Activated CD8-positive, alpha-beta memory T cell treated with anti-CD3 and anti-CD28 coated beads, Interleukin-2, amount 50 U/mL, for 24 hours (primary cell): ENCODE measurements at regions not wholly inside any gene's neighbourhood (a gene's known extent, or its start where the extent isn't known, plus 50 kb on each side); places are given as distances from the start of the nearest gene placed in this dataset.

Source experiments
- DNase-seq: peaks from one replicate; pipeline ENCODE4 v3.0.0-alpha.2; 2020; ENCODE audit errors: extremely low read depth

DNA sequence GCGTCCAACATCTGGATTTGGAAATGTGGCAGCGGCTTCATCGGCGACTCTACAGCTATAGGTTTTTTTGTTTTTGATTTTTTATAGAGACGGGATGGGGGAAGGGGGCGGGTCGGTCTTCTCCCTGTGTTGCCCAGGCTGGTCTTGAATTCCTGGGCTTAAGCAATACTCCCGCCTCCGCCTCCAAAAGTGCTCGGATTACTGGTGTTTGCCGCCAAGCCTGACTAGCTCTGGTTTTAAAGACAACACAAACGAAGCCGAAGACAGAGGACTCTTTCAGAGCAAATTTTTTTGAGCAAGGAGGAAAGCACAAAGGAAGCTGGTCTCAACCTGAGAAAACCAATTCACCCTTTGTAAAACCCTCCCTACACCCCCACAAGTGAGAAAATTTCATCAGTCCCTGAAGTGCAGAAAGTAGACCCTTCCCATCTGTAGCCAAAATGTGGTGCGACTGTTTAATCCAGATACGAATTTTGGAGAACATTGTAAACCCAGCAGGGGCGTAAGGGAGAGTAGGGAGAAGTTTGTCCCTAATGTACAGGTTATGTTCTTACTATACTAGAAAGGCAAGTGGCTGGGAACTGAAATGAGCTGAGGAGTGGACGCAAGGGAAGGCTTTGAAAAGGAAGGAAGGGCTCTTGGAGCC, 185.9 kb downstream of the TRIM27 start:
- no peak for DNase-seq

DNA sequence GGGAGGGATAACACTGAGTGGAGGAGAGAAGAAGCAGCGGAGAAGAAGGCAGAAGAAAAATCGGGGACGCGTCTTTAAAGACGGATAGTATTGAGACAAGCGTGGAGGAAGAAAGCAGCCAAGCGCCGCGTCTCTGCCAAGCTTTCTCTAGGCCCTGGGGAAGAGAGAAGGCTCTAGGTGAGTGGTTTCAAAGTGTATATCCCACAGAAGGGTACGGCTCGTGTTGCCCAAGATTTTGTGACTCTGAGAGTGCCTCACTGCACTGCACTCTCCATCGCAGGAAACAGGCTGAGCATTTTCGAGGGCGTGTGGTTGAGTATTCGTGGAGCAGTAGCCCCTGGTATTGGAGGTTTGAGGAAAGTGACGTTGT, 185.4 kb downstream of the TRIM27 start:
- DNase-seq: no peak

DNA sequence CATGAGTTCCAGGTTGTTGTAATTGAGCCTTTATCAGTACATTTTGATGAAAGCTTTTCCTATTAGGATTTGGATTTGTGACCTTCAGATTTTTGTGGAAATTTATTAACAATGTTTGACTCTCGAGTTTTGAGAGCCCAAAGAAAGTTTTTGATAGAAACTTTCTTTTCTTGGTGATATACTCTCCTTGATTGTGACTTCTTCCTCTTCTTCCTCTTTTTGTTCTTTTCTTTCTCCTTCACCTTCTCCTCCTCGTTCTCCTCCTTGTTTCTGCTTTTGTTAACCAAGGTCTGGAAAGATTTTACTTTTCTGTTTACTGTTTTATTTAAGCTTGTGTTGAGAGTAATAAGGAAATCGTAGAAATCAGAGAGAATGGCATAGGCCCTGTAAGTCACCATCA, 182.4 kb downstream of the TRIM27 start:
- no peak for DNase-seq

DNA sequence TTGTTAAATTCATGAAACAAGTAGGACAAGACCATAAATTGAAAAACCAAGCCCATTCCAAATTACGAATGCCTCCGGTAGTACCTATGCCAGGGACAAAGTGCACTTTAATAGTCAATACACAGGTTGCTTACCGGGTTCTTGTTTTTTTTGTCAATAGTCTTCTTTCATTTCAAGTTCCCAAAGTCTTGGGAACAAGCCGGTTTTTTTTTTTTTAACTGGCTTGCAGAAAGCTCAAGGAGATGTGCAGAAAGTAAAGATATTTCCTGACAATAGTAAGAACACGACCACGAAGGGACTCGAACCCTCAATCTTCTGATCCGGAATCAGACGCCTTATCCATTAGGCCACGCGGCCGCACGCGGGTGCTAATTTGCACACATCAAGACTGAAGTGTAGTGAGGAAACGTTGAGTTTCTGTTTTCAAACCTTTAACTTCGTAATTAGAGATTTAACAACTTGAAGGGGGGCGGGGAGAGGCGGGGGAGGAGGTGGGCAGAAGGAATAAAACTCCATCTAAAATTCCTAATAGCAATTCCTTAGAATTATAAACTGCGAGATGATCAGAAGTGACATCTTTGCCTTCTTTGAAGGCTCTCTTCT, 181.0 kb downstream of the TRIM27 start:
- no peak for DNase-seq

DNA sequence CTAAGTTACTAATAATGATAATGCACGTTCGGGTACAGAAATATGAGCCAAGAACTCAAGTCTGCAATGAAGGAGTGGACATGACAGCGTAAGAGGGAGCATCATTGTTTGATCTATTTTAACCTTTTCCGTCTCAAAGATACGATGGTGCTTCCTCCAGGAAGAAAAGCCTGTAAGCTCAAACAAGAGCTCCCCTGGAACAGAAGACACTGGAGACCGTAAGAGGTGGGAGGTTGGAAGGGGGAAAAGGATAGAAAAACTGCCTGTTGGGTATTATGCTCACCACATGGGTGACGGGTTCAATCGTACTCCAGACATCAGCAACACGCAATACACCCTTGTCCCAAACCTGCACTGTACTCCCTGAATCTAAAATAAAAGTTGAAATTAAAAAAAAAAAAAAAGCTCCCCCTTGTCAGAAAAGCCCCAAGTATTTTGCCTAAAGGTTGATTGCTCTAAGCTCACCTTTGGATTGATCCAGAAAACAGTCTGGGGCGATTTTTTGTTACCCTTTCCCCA, 180.5 kb downstream of the TRIM27 start:
- no peak for DNase-seq

DNA sequence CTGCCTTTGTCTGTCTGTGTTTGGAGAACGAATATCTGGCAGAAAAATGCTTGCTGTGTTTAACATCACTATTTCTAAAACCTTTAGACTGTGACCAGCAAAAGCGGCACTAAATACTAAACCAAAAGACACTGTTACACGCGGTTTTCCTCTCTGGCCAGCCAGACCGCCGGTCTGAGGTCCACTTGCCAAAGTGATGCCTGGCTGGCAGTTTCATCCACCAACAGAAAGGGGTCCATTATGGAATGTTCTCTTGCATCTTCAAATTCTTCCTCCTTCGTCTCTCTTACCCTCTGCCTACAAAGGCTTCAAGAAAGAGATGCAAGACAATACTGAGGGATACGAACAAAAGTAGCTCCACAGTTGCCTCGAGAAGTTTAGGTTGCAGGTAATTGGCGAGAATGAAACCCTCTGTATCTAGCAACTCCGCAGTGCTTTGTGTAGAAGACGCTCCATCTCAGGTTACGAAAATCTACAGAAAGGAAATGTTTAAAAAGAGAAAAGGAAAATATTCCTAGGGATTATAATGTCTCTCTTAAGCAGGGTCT, 176.6 kb downstream of the TRIM27 start:
- no peak for DNase-seq

DNA sequence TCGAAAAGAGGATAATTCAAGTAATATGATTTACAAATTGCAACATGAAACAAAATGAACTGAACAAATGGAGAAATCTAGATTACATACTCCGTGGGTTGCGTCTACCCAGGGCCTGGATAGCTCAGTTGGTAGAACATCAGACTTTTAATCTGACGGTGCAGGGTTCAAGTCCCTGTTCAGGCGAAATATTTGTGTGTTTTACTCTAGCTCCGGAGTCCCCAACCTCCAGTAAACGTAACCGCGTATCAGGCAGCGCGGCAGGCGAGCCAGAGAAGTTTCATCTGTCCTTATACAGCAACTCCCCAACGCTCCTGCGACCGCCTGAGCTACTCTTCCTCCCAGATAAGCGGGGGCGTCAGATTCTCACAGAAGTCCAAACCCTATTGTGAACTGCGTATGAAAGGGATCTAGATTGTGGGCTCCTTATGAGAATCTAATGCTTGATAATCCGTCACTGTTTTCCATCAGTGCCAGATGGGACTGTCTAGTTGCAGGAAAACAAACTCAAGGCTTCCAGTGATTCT, 176.1 kb downstream of the TRIM27 start:
- DNase-seq: no peak

DNA sequence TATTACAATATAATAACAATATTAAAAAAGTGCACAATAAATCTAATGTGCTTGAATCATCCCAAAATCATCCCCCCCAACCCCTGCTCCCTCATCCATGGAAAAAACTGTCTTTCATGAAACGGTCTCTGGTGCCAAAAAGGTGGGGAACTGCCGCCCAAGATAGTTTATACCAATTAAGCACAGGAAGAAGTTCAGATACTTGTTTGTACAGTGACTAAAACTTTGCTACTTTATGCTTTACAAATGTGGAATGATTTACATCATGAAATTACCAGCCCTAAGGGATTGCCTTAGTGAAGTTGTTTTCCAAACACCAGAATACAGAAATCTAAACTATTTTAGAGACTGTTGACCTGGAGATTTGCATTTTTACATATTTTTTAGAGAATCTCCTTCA, 175.6 kb downstream of the TRIM27 start:
- no peak for DNase-seq

DNA sequence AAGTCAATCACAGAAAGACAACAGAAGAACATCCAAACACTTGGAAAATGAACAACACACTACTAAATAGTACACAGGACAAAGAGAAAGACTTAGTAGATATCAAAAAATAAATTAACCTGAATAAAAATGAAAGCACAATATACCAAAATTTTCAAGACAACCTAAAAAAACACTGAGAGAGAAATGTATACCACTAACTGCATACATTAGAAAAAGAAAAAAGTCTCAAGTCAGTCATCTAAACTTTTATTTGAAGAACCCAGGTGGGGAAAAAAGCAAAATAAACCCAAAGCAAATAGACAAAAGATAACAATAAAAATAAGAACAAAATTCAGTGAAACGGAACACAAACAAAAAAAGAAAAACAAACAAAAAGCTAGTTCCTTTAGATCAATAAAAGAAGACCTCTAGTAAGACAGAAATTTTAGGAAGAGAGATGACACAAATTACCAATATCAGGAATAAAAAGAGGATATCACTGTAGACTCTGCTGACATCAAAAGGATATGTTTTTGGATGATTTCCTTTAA, 172.8 kb downstream of the TRIM27 start:
- DNase-seq: no peak

DNA sequence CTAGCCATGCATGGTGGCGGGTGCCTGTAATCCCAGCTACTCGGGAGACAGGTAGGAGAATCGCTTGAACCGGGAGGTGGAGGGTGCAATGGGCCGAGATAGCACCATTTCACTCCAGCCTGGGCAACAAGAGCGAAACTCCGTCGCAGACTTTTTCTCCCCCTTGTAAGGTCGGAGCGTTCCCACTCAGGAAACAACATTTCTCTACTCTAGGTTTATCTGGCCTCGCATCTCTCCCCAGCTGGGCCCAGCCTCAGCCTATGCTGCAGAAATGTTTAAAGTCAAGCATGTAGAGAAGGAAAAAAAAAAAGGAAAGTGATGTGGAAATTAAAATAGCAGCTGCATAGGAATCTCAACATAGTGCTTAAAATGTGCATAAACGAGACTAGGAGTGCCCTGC, 172.3 kb downstream of the TRIM27 start:
- no peak for DNase-seq

DNA sequence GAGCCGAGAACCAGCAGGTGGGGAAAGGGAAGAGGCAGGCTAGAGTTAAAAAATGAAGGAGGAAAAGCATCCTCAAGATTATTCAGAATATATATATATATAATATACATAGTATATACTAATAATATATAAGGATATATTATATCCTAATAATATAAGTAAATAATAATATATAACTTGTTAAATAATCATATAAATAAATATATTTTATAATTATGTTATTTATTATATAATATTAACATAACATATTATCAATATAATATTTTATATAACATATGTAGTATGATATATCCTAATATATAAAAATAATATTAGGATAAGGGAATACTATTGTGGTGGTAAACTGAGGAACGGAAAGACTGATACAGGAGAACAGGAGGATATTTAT, 171.8 kb downstream of the TRIM27 start:
- DNase-seq: no peak

DNA sequence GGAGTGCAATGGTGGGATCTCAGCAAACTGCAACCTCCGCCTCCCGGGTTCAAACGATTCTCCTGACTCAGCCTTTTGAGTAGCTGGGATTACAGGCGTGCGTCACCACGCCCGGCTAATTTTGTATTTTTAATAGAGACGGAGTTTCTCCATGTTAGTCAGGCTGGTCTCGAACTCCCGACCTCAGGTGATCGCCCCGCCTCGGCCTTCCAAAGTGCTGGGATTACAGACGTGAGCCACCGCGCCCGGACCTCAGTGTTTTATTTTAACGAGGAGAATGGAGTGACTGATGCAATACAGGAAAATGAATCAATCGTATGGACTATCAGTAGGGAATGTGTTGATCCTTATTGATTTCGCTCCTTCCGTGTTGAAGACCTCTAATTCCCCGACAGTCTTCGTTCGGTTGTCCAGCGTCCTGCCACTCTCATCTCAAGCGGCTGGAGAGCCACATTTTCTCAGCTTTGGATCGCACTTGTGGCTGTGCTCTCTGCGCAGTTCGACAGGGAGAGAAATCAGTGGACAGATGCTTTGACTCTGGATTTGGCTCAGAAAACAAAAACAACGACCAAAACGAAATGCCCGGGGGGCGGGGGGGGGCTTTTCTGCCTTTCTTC, 166.2 kb downstream of the TRIM27 start:
- DNase-seq: no peak

DNA sequence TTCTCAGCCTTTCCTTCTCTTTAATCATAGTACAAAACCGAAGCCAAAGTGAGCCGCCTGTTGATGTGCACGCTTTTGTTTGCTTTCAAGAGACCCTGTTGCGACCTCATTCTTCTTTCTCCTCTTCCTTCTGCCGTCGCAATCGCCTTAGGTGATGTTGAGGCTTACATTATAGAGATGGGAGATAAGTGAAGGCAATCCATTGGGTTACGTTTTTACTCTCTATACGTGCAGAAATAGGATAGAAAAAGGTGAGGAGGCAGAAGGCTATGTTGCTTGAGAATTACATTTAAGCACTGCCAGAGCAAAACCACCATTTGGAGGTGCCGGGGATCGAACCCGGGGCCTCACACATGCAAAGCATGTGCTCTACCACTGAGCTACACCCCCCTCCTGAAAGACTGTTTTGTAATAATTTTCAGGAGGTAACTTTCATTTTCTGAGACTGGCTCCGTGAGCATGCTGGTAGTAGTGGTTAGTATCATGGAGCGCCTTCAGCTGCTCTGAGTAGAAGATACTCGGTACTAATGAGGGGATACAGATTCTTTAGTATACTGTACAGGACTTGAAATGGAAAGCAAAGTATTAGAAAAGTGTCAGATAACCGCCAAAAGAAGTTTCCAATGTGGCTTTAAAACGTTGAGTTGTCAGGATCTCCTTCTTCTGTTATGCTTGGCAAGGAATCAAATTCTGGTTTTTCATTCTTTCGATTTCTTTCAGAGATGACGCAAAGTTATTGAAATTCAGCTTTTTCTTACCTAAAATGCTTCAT, 165.6 kb downstream of the TRIM27 start:
- DNase-seq: no peak

DNA sequence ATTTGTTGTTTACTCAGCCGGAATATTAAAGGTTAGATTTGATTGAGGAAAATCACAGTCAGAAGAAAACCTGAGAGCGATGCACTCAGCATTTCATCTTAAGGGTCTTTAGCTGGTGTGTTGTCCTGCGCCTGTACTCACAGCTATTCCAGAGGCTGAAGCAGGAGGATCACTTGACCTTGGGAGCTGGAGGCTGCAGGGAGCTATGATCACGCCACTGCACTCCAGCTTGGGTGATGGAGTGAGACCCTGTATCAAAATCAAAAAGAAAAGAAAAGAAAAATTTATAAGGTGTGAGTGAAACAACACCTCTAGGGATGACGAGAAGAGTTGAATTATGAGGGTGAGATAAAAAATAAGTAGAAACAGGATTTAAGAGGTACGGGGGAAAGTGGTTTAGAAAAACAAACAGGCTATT, 165.0 kb downstream of the TRIM27 start:
- DNase-seq: no peak

DNA sequence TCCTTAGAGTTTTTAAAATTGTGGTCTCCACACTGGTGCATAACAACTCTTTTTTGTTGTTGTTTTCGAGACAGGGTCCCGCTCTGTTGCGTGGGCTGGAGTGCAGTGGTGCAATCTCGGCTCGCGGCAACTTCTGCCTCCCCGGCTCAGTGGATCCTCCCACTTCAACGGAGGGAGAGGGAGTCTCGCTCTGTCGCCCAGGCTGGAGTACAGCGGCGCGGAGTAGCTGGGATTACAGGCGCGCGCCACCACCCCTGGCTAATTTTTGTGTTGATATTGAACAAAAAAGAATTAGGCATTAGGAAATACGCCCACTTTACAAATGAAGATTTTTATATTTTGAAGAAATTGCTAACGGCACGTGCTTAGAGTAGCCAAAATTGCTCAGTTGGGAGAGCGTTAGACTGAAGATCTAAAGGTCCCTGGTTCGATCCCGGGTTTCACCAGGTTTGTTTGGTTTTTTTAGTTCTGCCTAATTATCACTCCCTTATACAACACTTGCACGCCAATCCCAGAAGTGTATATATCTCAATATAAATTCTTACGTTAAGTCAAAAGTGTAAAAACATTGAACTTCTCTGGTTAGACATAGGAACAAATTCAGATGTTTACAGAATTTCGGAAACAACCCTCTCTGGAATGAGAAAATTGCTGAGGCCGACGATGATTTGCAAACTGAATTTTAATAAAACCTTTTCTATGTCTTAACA, 159.6 kb downstream of the TRIM27 start:
- DNase-seq: no peak

DNA sequence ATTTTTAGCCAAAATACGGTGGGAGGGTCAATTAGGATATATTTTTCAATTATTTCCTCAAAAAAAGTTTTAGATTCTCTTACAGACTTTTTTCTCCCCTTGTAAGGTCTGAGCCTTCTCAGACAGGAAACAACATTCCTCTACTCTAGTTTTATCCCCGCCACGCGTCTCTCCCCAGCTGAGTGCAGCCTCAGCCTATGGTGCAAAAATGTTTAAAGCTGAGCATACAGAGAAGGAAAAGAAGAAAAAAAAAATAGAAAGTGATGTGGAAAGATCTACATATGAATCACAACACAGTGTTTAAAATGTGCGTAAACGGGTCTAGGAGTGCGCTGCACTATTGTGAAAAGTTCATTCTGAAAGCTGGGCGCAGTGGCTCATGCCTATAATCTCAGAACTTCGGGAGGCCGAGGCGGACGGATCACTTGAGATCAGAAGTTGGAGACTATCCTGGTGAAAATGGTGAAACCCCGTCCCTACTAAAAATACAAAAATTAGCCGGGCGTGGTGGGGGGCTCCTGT, 159.0 kb downstream of the TRIM27 start:
- DNase-seq: no peak

DNA sequence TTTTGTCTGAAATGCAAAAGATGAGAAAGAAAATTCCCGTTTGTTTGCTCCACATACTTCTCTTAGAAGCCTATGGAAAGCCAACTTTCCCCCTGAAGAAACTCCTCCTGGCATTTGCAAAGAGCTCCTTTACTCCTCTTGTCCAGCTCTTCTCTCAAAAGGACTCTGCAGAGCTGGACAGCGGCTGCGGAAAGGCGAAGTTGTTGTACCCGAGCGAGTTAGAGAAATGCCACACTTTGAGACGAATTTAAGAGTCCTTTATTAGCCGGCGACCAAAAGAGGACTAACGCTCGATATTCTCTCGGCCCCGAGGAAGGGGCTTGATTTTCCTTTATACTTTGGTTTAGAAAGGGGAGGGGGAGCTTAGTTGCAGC, 157.8 kb downstream of the TRIM27 start:
- DNase-seq: no peak

DNA sequence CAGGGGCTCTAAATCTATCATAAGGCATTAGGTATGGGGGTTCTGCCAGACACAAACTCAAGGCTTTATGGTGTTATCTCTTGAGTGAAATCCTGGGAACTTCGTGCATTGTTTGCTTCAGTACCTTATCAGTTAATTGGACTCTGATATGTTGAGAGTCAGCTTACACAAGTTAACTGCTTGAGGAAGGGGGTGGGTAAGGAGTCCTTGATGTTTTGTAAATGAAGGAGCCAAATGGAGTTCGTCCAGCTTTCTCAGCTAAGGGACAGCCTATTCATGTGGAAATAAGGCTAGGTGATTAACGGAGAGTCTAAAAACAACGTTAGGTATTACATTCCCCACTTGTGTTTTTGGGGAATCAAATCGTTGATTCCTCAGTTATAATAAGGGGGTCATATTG, 157.4 kb downstream of the TRIM27 start:
- DNase-seq: no peak

DNA sequence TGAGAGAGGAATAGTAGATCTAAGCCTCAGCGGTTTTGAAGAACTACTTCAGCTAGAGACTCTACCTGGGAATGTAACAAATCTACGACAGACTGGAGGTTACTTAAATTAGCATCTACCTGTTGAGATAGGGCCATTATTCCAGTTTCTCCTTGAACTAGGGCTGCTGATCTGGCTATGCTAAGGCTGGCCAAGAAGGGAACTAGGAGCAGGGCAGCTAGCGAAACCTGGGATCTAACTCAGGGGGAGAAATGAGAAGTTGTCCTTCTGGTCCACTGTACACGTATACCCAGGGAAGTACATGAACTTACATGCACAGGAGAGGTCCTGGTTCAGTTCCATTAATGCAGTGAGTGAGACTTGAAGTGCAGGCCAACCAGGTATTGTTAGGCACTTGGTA, 156.7 kb downstream of the TRIM27 start:
- DNase-seq: no peak

DNA sequence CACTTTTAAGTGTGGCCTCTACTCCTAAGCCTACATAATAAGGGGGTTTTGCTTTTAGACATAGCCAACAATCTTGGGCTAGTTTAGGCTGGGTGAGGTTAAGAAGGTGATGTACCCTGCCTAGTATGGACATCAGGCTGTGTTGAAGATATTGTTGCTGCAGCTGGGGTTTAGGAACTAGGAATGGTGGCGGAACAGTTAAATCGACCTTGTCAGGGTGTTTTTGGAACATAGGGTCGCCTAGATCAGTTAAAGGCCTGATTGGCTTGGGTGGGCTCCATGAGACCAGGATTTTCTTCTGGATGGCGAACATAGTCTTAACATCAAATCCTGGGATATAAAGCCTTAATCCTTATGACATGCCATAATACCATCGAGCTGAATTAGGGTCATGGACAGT, 156.1 kb downstream of the TRIM27 start:
- DNase-seq: no peak
